HG02610 (cell line): ENCODE measurements at regions not wholly inside any gene's neighbourhood (a gene's known extent, or its start where the extent isn't known, plus 50 kb on each side); places are given as distances from the start of the nearest gene placed in this dataset.
"Not testable (repeated sequence)": the region's sequence is repeated elsewhere in the genome, so short reads cannot be mapped to it uniquely, and the experiment has no call there.

Experiments
- ATAC-seq: cut with Tn5 transposase; IDR thresholded peaks from one replicate; pipeline ENCODE4 v1.9.1; 2021; ENCODE audit warnings: mild to moderate bottlenecking, moderate library complexity; ENCODE audit not compliant: unreplicated experiment

- ATAC-seq, result no peak
These were observed 395.4 kb downstream of the ZNF804A start for GRCh38 chr2:184993746-184994145.

GRCh38 chr2:185006481-185006880 is 408.2 kb downstream of the ZNF804A start:
- no peak for ATAC-seq

- ATAC-seq, result no peak
These were observed 414.3 kb downstream of the ZNF804A start for GRCh38 chr2:185012643-185013042.

GRCh38 chr2:185014076-185014475 is 415.7 kb downstream of the ZNF804A start:
- ATAC-seq, result no peak

- not testable (repeated sequence) for ATAC-seq
These were observed 427.6 kb downstream of the ZNF804A start for GRCh38 chr2:185025891-185026290.

- no peak for ATAC-seq
These were observed 437.6 kb downstream of the ZNF804A start for GRCh38 chr2:185035906-185036305.

- ATAC-seq, result no peak
These were observed 446.1 kb downstream of the ZNF804A start for GRCh38 chr2:185044323-185044874.

GRCh38 chr2:185050804-185051203 is 452.5 kb downstream of the ZNF804A start:
- no peak for ATAC-seq

GRCh38 chr2:185063761-185064160 is 465.4 kb downstream of the ZNF804A start:
- no peak for ATAC-seq

- ATAC-seq, result no peak
These were observed 467.8 kb downstream of the ZNF804A start for GRCh38 chr2:185066128-185066527.

- ATAC-seq, result no peak
These were observed 470.8 kb downstream of the ZNF804A start for GRCh38 chr2:185069107-185069506.

GRCh38 chr2:185074156-185074555 is 475.8 kb downstream of the ZNF804A start:
- no peak for ATAC-seq

GRCh38 chr2:185082749-185083148 is 484.4 kb downstream of the ZNF804A start:
- no peak for ATAC-seq

- ATAC-seq, result no peak
These were observed 510.3 kb downstream of the ZNF804A start for GRCh38 chr2:185108588-185108987.

GRCh38 chr2:185127412-185127811 is 529.1 kb downstream of the ZNF804A start:
- no peak for ATAC-seq

GRCh38 chr2:185128346-185128745 is 530.0 kb downstream of the ZNF804A start:
- ATAC-seq, result no peak

GRCh38 chr2:185128996-185129395 is 530.7 kb downstream of the ZNF804A start:
- ATAC-seq, result no peak

GRCh38 chr2:185130685-185131084 is 532.4 kb downstream of the ZNF804A start:
- no peak for ATAC-seq

- ATAC-seq, result no peak
These were observed 534.2 kb downstream of the ZNF804A start for GRCh38 chr2:185132501-185133041.

- no peak for ATAC-seq
These were observed 539.4 kb downstream of the ZNF804A start for GRCh38 chr2:185137700-185138099.

- no peak for ATAC-seq
These were observed 544.3 kb downstream of the ZNF804A start for GRCh38 chr2:185142677-185143076.

GRCh38 chr2:185144159-185144919 is 546.0 kb downstream of the ZNF804A start:
- no peak for ATAC-seq
